K562 (cell line): ENCODE measurements at regions not wholly inside any gene's neighbourhood (a gene's known extent, or its start where the extent isn't known, plus 50 kb on each side); places are given as distances from the start of the nearest gene placed in this dataset.

Source experiments
- ATAC-seq: fragments of 200-7000 bp; cut with Tn5 transposase; 3 replicates; pipeline ENCODE4 v1.9.1; 2020; ENCODE audit warnings: moderate library complexity
- BruUV-seq: library from RNA; stranded (reverse); fragments of 400-500 nt; replicated peaks from 2 replicates; lab custom pipeline; 2021; lab: Mats Ljungman, UMichigan
- CTCF ChIA-PET: fragments of 300-600 bp; formaldehyde crosslinking; extraction: SDS; loops from one replicate; lab custom pipeline; 2021; ENCODE audit warnings: low intra/inter-chr PET ratio; lab: Yijun Ruan, JAX
- POLR2A ChIA-PET: fragments of 300-600, 350-650 bp; sonication (Branson Sonifier 250); formaldehyde crosslinking; extraction: SDS; loops from one replicate; lab custom pipeline; 2021; ENCODE audit warnings: antibody characterized with exemption, inconsistent platforms; lab: Yijun Ruan, JAX
- DNase-seq, 4 experiments: peaks; one replicate each; pipeline versions ENCODE4 v3.0.0 to v3.0.0-alpha.2; 2011 to 2018; ENCODE audit warnings: low spot score in 3 of 4, mixed read lengths in 3 of 4; ENCODE audit errors: extremely low read depth in 1 of 4
- FAIRE-seq: peaks from 2 replicates; lab custom pipeline; 2011; peaks lifted over from hg19 to GRCh38; lab: Jason Lieb, UNC
- H2AFZ ChIP-seq: 2 replicates; pipeline ENCODE4 v1.6.0; 2011; ENCODE audit warnings: low read depth, low read length, control low read depth, inconsistent platforms
- H3K27ac ChIP-seq: fragments of 200-600 bp; 3 replicates; pipeline ENCODE4 v1.8.0; 2011; ENCODE audit warnings: low read depth, mild to moderate bottlenecking, control low read depth, inconsistent platforms, low read length, moderate library complexity, mixed read lengths; ENCODE audit errors: extremely low read depth
- H3K27me3 ChIP-seq, 2 experiments: fragments of 300-600 bp in 1 of 2; 2 replicates in 1 of 2; 3 replicates in 1 of 2; pipeline versions ENCODE4 v1.6.0 to v1.8.0; 2011; ENCODE audit warnings: inconsistent platforms in 2 of 2, low read length in 2 of 2, mild to moderate bottlenecking in 1 of 2, mixed read lengths in 1 of 2, moderate library complexity in 1 of 2; ENCODE audit not compliant: control insufficient read depth in 2 of 2, insufficient read depth in 2 of 2
- H3K36me3 ChIP-seq: fragments of 300-600 bp; 3 replicates; pipeline ENCODE4 v1.8.0; 2011; ENCODE audit warnings: mild to moderate bottlenecking, low read length, inconsistent platforms; ENCODE audit not compliant: control insufficient read depth, insufficient read depth
- H3K4me1 ChIP-seq, 2 experiments: fragments of 200-600 bp in 1 of 2; replicated peaks in 1 of 2; 2 replicates in 1 of 2; 3 replicates in 1 of 2; pipeline versions ENCODE4 v1.5.1 to v1.8.0; 2011; ENCODE audit warnings: inconsistent platforms in 2 of 2, low read length in 2 of 2, mild to moderate bottlenecking in 1 of 2, mixed read lengths in 1 of 2, moderate library complexity in 1 of 2; ENCODE audit not compliant: control insufficient read depth in 2 of 2, insufficient read depth in 2 of 2
- H3K4me2 ChIP-seq: 2 replicates; pipeline ENCODE4 v1.6.1; 2011; ENCODE audit warnings: low read length, control low read depth, inconsistent platforms, mixed read lengths; ENCODE audit not compliant: insufficient read depth
- H3K4me3 ChIP-seq: fragments of 200-600 bp; sonication (generic), shearing (Covaris generic); 2 replicates; pipeline ENCODE4 v1.5.1; 2016; ENCODE audit warnings: control low read depth, inconsistent platforms
- H3K79me2 ChIP-seq: fragments of 200-600 bp; 3 replicates; pipeline ENCODE4 v1.8.0; 2011; ENCODE audit warnings: low read length, inconsistent platforms; ENCODE audit not compliant: control insufficient read depth, insufficient read depth
- H3K9ac ChIP-seq, 2 experiments: 2 replicates each; pipeline versions ENCODE4 v1.6.0 to v1.6.1; 2011; ENCODE audit warnings: low read depth in 2 of 2, low read length in 2 of 2, control low read depth in 1 of 2, inconsistent platforms in 1 of 2, mild to moderate bottlenecking in 1 of 2, mixed read lengths in 1 of 2; ENCODE audit not compliant: insufficient read depth in 1 of 2
- H3K9me1 ChIP-seq: one replicate; pipeline ENCODE4 v1.6.0; 2011; ENCODE audit warnings: inconsistent platforms, mild to moderate bottlenecking, low read length, moderate library complexity; ENCODE audit not compliant: control insufficient read depth, insufficient read depth
- H3K9me3 ChIP-seq: replicated peaks from 2 replicates; pipeline ENCODE4 v1.5.1; 2011; ENCODE audit warnings: low read depth, low read length, inconsistent platforms; ENCODE audit not compliant: control insufficient read depth, insufficient read depth
- H4K20me1 ChIP-seq: replicated peaks from 2 replicates; pipeline ENCODE4 v1.6.1; 2011; ENCODE audit warnings: low read length, inconsistent platforms, mixed read lengths; ENCODE audit not compliant: control insufficient read depth, insufficient read depth
- DIDO1 ChIP-seq: fragments of 450-650 bp; IDR thresholded peaks from 2 replicates; pipeline ENCODE4 v1.6.1; 2016; ENCODE audit warnings: low read depth, missing biosample characterization, missing genetic modification characterization
- FOSL1 ChIP-seq: fragments of 200-800 bp; sonication (Bioruptor generic); conservative IDR thresholded peaks from 2 replicates; pipeline ENCODE4 v1.6.1; 2016; ENCODE audit warnings: missing genetic modification characterization, missing compliant biosample characterization
- KDM1A ChIP-seq, 2 experiments: fragments of 450-650 bp; IDR thresholded peaks; 2 replicates each; pipeline ENCODE4 v1.6.1; 2016; ENCODE audit warnings: mild to moderate bottlenecking in 2 of 2
- KDM4B ChIP-seq, 2 experiments: fragments of 450-650 bp in 1 of 2; sonication (generic) in 1 of 2; IDR thresholded peaks; 2 replicates each; pipeline ENCODE4 v1.6.1; 2016 to 2017; ENCODE audit warnings: borderline replicate concordance in 2 of 2, antibody characterized with exemption in 1 of 2, low read depth in 1 of 2, mild to moderate bottlenecking in 1 of 2
- MAFF ChIP-seq: IDR thresholded peaks from 2 replicates; pipeline ENCODE4 v1.6.1; 2012; ENCODE audit warnings: low read length, improper control_type of control experiment
- NR2C2 ChIP-seq, 2 experiments: fragments of 200-800 bp in 1 of 2; sonication (Bioruptor generic) in 1 of 2; sonication (generic) in 1 of 2; formaldehyde crosslinking in 1 of 2; IDR thresholded peaks; 2 replicates each; pipeline versions ENCODE4 v1.6.1 to v1.8.0; 2016 to 2022; ENCODE audit warnings: mild to moderate bottlenecking in 1 of 2, missing compliant biosample characterization in 1 of 2, missing genetic modification characterization in 1 of 2, missing genetic modification reagents in 1 of 2
- RBM39 ChIP-seq: fragments of 200-400 bp; formaldehyde crosslinking; optimal IDR thresholded peaks from 2 replicates; pipeline ENCODE3; 2018; ENCODE audit warnings: low read depth, low read length
- ZNF23 ChIP-seq: fragments of 250-450 bp; sonication (Bioruptor Pico); IDR thresholded peaks from 2 replicates; pipeline ENCODE4 v1.4.0; 2020; ENCODE audit warnings: mild to moderate bottlenecking
- ZNF507 ChIP-seq: conservative IDR thresholded peaks from 2 replicates; pipeline ENCODE4 v1.6.1; 2017; ENCODE audit warnings: missing genetic modification characterization, missing compliant biosample characterization
- WGBS: fragments of 100-300 bp; shearing (Covaris generic); methylation state at CpG from one replicate; pipeline ENCODE4 v1.1.6; 2016; ENCODE audit warnings: low coverage, mixed read lengths; ENCODE audit not compliant: insufficient coverage; ENCODE audit errors: missing lambda C conversion rate; 5-methylcytosine and 5-hydroxymethylcytosine counted together
- in situ Hi-C: fragments of 300-500 bp; cut with MboI; formaldehyde crosslinking; loops from 4 replicates; pipeline ENCODE4 v1.15.0; 2018; ENCODE audit warnings: inconsistent platforms, mixed read lengths
- intact Hi-C: fragments of 100-400 bp; cut with micrococcal nuclease; formaldehyde crosslinking; loops from 2 replicates; pipeline ENCODE4 v1.14.2; 2022
- TF ChIP-seq, protein P1 (sequence below): fragments of 450-650 bp; conservative IDR thresholded peaks from 2 replicates; pipeline ENCODE4 v1.6.1; 2016; ENCODE audit warnings: missing genetic modification characterization, low read depth, mild to moderate bottlenecking, control low read depth, missing compliant biosample characterization
- TF ChIP-seq, protein P2 (sequence below), 3 experiments: fragments of 200-800 bp in 1 of 3; sonication (Bioruptor generic) in 1 of 3; sonication (generic) in 1 of 3; formaldehyde crosslinking in 1 of 3; IDR thresholded peaks; 2 replicates each; pipeline versions ENCODE4 v1.6.1 to v1.8.0; 2016 to 2022; ENCODE audit warnings: mild to moderate bottlenecking in 2 of 3, missing compliant biosample characterization in 2 of 3, missing genetic modification characterization in 2 of 3, missing genetic modification reagents in 1 of 3
- TF ChIP-seq, protein P3 (sequence below): sonication (generic); formaldehyde crosslinking; IDR thresholded peaks from 2 replicates; pipeline ENCODE4 v1.8.0; 2022; ENCODE audit warnings: mild to moderate bottlenecking, missing genetic modification reagents

DNA sequence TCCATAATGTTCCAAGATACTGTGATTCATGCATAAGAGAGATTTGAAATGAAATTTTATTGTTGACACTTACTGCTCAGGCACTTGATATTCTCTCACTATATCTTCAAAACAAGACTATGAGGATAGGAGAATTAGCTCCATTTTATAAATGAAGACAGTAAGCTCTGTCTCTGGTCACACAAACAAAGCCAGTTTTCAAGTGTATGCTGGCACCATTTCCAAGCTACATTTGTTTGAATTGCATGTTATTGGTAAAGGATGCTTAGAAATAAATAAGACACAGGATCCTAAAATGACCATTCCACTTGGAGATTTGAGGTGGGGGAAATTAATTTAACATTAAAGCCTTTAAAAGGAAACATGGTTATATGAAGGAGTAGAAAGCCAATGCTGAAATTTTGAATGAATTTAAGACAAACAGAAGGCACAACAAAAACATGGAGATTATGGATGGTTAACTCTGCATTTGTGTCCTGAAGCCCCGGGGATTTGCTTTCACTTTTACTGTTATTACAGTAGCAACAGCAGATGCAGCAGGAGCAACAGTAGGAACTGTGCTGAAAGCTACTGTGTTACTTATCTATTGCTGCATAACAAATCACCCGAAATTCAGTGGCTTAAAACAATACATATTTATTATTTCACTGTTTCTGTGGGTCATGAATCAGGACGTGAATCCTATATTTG is 79.7 kb upstream of the ASTN2 start:
- intact Hi-C loops (no loop called here), in situ Hi-C loops (no loop called here)
- Histone ChIP-seq H3K4me3 (no peak overlapping the region), H3K9me3 (no peaks in the 10 kb centered on the region), H3K9ac (no peak overlapping the region), H3K27me3 (no peaks in the 10 kb centered on the region), H3K36me3 (no peaks in the 10 kb centered on the region), H3K79me2 (no peaks in the 10 kb centered on the region), H3K27ac (no peak overlapping the region), H2AFZ (no peak overlapping the region), H3K9me1 (no peaks in the 10 kb centered on the region), H3K4me1 (no peaks in the 10 kb centered on the region), H3K4me2 (no peak overlapping the region), H4K20me1 (no peaks in the 10 kb centered on the region)
- no peak for FAIRE-seq
- ATAC-seq: no peak
- 3% methylated on average over 3 of the region's 3 CpGs for WGBS
- ChIA-PET POLR2A (no interaction called here), CTCF (no interaction called here)
- no TSS peak for BruUV-seq
- DNase-seq: no peak
- TF ChIP-seq RBM39: no peak

DNA sequence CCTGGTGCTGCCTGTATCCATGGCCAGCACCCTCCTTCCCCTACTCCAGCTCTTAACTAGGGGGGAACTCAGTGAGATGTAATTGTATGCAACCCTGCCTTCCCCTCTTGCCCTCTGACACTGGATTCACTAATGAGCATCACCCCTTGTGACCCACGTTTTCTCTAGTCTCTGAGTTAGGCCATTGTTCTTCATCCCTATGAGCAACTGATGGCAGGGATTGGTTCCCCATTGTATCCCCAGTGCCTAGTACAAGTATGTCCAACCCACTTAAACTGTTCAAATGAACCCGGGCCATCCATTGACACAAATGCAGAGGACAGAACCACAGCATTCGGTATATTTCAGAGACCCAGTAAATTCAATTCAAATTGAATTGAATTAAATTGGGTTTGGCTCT is 77.6 kb upstream of the ASTN2 start:
- H3K4me2 ChIP-seq: no peak overlapping the region
- in situ Hi-C loops (no loop called here), intact Hi-C loops (no loop called here)
- TF ChIP-seq ZNF23 (CRISPR knock-in tag) (no peak), KDM1A (IDR thresholded peaks at IDR 0.05) (no peak), KDM4B (IDR thresholded peaks at IDR 0.05; ENCODE audit: borderline replicate concordance in 2 of 2, low read depth in 1 of 2) (no peak), MAFF (no peak), FOSL1 (tag) (no peak), ZNF507 (tag) (no peak), DIDO1 (tag) (no peak), NR2C2 (CRISPR knock-in tag; IDR thresholded peaks at IDR 0.05) (no peak), NR2C2 (tag; IDR thresholded peaks at IDR 0.05) (no peak)
- TF ChIP-seq, protein P1, sequence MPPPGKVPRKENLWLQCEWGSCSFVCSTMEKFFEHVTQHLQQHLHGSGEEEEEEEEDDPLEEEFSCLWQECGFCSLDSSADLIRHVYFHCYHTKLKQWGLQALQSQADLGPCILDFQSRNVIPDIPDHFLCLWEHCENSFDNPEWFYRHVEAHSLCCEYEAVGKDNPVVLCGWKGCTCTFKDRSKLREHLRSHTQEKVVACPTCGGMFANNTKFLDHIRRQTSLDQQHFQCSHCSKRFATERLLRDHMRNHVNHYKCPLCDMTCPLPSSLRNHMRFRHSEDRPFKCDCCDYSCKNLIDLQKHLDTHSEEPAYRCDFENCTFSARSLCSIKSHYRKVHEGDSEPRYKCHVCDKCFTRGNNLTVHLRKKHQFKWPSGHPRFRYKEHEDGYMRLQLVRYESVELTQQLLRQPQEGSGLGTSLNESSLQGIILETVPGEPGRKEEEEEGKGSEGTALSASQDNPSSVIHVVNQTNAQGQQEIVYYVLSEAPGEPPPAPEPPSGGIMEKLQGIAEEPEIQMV: no peak
- TF ChIP-seq, protein P2, sequence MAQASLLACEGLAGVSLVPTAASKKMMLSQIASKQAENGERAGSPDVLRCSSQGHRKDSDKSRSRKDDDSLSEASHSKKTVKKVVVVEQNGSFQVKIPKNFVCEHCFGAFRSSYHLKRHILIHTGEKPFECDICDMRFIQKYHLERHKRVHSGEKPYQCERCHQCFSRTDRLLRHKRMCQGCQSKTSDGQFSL (CRISPR knock-in tag; IDR thresholded peaks at IDR 0.05): no peak
- TF ChIP-seq, protein P2 (tag; IDR thresholded peaks at IDR 0.05): no peak
- TF ChIP-seq, protein P3, sequence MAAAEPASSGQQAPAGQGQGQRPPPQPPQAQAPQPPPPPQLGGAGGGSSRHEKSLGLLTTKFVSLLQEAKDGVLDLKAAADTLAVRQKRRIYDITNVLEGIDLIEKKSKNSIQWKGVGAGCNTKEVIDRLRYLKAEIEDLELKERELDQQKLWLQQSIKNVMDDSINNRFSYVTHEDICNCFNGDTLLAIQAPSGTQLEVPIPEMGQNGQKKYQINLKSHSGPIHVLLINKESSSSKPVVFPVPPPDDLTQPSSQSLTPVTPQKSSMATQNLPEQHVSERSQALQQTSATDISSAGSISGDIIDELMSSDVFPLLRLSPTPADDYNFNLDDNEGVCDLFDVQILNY (CRISPR knock-in tag): no peak

More for the DNA sequence above, 77.6 kb upstream of the ASTN2 start:
- H3K4me1 ChIP-seq: no peaks in the 10 kb centered on the region
- ATAC-seq: no peak
- no peaks in the 10 kb centered on the region for H3K27me3 ChIP-seq
- FAIRE-seq: no peak
- POLR2A ChIA-PET: no interaction called here
- no peaks in the 10 kb centered on the region for H3K79me2 ChIP-seq
- H3K9me3 ChIP-seq: no peaks in the 10 kb centered on the region
- H3K9ac ChIP-seq: no peak overlapping the region
- no peak overlapping the region for H3K4me3 ChIP-seq
- H3K9me1 ChIP-seq: no peaks in the 10 kb centered on the region
- CTCF ChIA-PET: no interaction called here
- BruUV-seq: no TSS peak
- WGBS: 5% methylated on average over 3 of the region's 3 CpGs
- H2AFZ ChIP-seq: no peak overlapping the region
- no peak overlapping the region for H3K27ac ChIP-seq
- DNase-seq: no peak
- H4K20me1 ChIP-seq: no peaks in the 10 kb centered on the region
- no peaks in the 10 kb centered on the region for H3K36me3 ChIP-seq
